HepG2 (cell line): ENCODE measurements at regions not wholly inside any gene's neighbourhood (a gene's known extent, or its start where the extent isn't known, plus 50 kb on each side); places are given as distances from the start of the nearest gene placed in this dataset.

Experiments
- ATAC-seq: fragments of 200-7000 bp; cut with Tn5 transposase; 3 replicates; pipeline ENCODE4 v1.9.1; 2020; ENCODE audit warnings: mild to moderate bottlenecking, moderate library complexity
- BruUV-seq: library from RNA; stranded (reverse); fragments of 400-500 nt; replicated peaks from 2 replicates; lab custom pipeline; 2021; lab: Mats Ljungman, UMichigan
- CTCF ChIA-PET: fragments of 300-600 bp; formaldehyde crosslinking; extraction: SDS; loops from one replicate; lab custom pipeline; 2021; ENCODE audit warnings: low total read pairs, inconsistent platforms, low intra/inter-chr PET ratio; lab: Yijun Ruan, JAX
- POLR2A ChIA-PET: fragments of 350-600 bp; sonication (Branson Sonifier 250); formaldehyde crosslinking; loops from one replicate; lab custom pipeline; 2020; ENCODE audit warnings: antibody characterized with exemption, inconsistent platforms; lab: Yijun Ruan, JAX
- DNase-seq: peaks from one replicate; pipeline ENCODE4 v3.0.0-alpha.2; 2015; ENCODE audit warnings: low spot score
- FAIRE-seq: peaks from 3 replicates; lab custom pipeline; 2011; peaks lifted over from hg19 to GRCh38; lab: Jason Lieb, UNC
- H2AFZ ChIP-seq: one replicate; pipeline ENCODE4 v1.6.1; 2011; ENCODE audit warnings: low read length, inconsistent platforms
- H3K27ac ChIP-seq: fragments of 300-600 bp; 3 replicates; pipeline ENCODE4 v1.8.0; 2011; ENCODE audit warnings: mixed run types, mild to moderate bottlenecking, mixed read lengths, low read length, inconsistent platforms; ENCODE audit not compliant: insufficient read depth; ENCODE audit errors: extremely low read length
- H3K27me3 ChIP-seq, 2 experiments: fragments of 200-600 bp in 1 of 2; 2 replicates in 1 of 2; 3 replicates in 1 of 2; pipeline versions ENCODE4 v1.6.0 to v1.8.0; 2011; ENCODE audit warnings: low read length in 2 of 2, mild to moderate bottlenecking in 2 of 2, moderate library complexity in 2 of 2, inconsistent platforms in 1 of 2; ENCODE audit not compliant: insufficient read depth in 2 of 2, control insufficient read depth in 1 of 2
- H3K36me3 ChIP-seq, 2 experiments: fragments of 200-600 bp in 1 of 2; replicated peaks in 1 of 2; 2 replicates in 1 of 2; 3 replicates in 1 of 2; pipeline versions ENCODE4 v1.5.1 to v1.8.0; 2011; ENCODE audit warnings: low read length in 2 of 2, inconsistent platforms in 1 of 2; ENCODE audit not compliant: insufficient read depth in 2 of 2, control insufficient read depth in 1 of 2
- H3K4me1 ChIP-seq: 2 replicates; pipeline ENCODE4 v1.5.1; 2012; ENCODE audit warnings: low read length, inconsistent platforms; ENCODE audit not compliant: insufficient read depth
- H3K4me2 ChIP-seq: 2 replicates; pipeline ENCODE4 v1.6.0; 2011; ENCODE audit warnings: low read depth, low read length, inconsistent platforms
- H3K4me3 ChIP-seq, 3 experiments: fragments of 200-600 bp in 1 of 3; sonication (generic), shearing (Covaris generic) in 1 of 3; replicated peaks in 1 of 3; 2 replicates each; pipeline ENCODE4 v1.5.1; 2011 to 2016; ENCODE audit warnings: low read length in 3 of 3, inconsistent platforms in 2 of 3, low read depth in 2 of 3, mild to moderate bottlenecking in 2 of 3, control low read depth in 1 of 3, mixed read lengths in 1 of 3; ENCODE audit not compliant: insufficient read depth in 1 of 3
- H3K79me2 ChIP-seq: one replicate; pipeline ENCODE4 v1.6.1; 2011; ENCODE audit warnings: low read length, inconsistent platforms; ENCODE audit not compliant: insufficient read depth
- H3K9ac ChIP-seq: 2 replicates; pipeline ENCODE4 v1.6.0; 2011; ENCODE audit warnings: mild to moderate bottlenecking, low read depth, low read length, inconsistent platforms; ENCODE audit not compliant: insufficient read depth
- H3K9me3 ChIP-seq: 2 replicates; pipeline ENCODE4 v1.5.1; 2012; ENCODE audit warnings: mild to moderate bottlenecking, low read length
- H4K20me1 ChIP-seq: 2 replicates; pipeline ENCODE4 v1.6.0; 2011; ENCODE audit warnings: inconsistent platforms, mild to moderate bottlenecking, low read length, moderate library complexity; ENCODE audit not compliant: insufficient read depth
- ARHGAP35 ChIP-seq: sonication (generic); formaldehyde crosslinking; IDR thresholded peaks from 2 replicates; pipeline ENCODE4 v1.9.0; 2022; ENCODE audit warnings: mild to moderate bottlenecking, inconsistent platforms, moderate library complexity, missing genetic modification reagents, borderline replicate concordance
- ATF7 ChIP-seq, 2 experiments: fragments of 450-650 bp in 1 of 2; sonication (generic) in 1 of 2; formaldehyde crosslinking in 1 of 2; IDR thresholded peaks; 2 replicates each; pipeline versions ENCODE4 v1.4.0 to v1.6.1; 2016 to 2020; ENCODE audit warnings: antibody characterized with exemption in 1 of 2, mild to moderate bottlenecking in 1 of 2, missing genetic modification reagents in 1 of 2
- CREB1 ChIP-seq, 2 experiments: fragments of 450-650 bp in 1 of 2; IDR thresholded peaks; 2 replicates each; pipeline ENCODE4 v1.6.1; 2016 to 2017; ENCODE audit warnings: control low read depth in 1 of 2, mild to moderate bottlenecking in 1 of 2, missing compliant biosample characterization in 1 of 2, missing genetic modification characterization in 1 of 2
- SATB2 ChIP-seq: sonication (generic); formaldehyde crosslinking; IDR thresholded peaks from 2 replicates; pipeline ENCODE4 v1.5.0; 2020; ENCODE audit warnings: missing genetic modification reagents
- SMARCE1 ChIP-seq: fragments of 450-650 bp; IDR thresholded peaks from 2 replicates; pipeline ENCODE4 v1.6.1; 2017; ENCODE audit warnings: borderline replicate concordance
- ZNF343 ChIP-seq: sonication (generic); formaldehyde crosslinking; IDR thresholded peaks from 2 replicates; pipeline ENCODE4 v1.4.0; 2020; ENCODE audit warnings: mild to moderate bottlenecking, missing genetic modification reagents
- ZNF460 ChIP-seq: sonication (generic); formaldehyde crosslinking; IDR thresholded peaks from 2 replicates; pipeline ENCODE4 v1.5.1; 2020; ENCODE audit warnings: missing genetic modification reagents, mild to moderate bottlenecking, borderline replicate concordance
- ZSCAN21 ChIP-seq: sonication (generic); formaldehyde crosslinking; IDR thresholded peaks from 2 replicates; pipeline ENCODE4 v1.8.0; 2022; ENCODE audit warnings: mild to moderate bottlenecking, missing genetic modification reagents, moderate library complexity, borderline replicate concordance
- WGBS: methylation state at CpG from one replicate; pipeline ENCODE4 v1.1.6; 2017; ENCODE audit warnings: low lambda C conversion rate; 5-methylcytosine and 5-hydroxymethylcytosine counted together
- in situ Hi-C: cut with HindIII; loops from 2 replicates; pipeline ENCODE4 v1.10.0; 2017; ENCODE audit warnings: low pct_unique_long_range_greater_than_20kb; ENCODE audit not compliant: extremely low pct_ligation_motif_present
- intact Hi-C: fragments of 100-400 bp; cut with micrococcal nuclease; formaldehyde crosslinking; loops from one replicate; pipeline ENCODE4 v1.10.0; 2022; ENCODE audit not compliant: unreplicated experiment
- TF ChIP-seq, protein P1 (sequence below): sonication (generic); formaldehyde crosslinking; IDR thresholded peaks from 2 replicates; pipeline ENCODE4 v1.4.0; 2020; ENCODE audit warnings: missing genetic modification reagents
- TF ChIP-seq, protein P2 (sequence below): sonication (generic); formaldehyde crosslinking; IDR thresholded peaks from 2 replicates; pipeline ENCODE4 v1.5.0; 2020; ENCODE audit warnings: missing genetic modification reagents
- TF ChIP-seq, protein P3 (sequence below): sonication (generic); formaldehyde crosslinking; IDR thresholded peaks from 2 replicates; pipeline ENCODE4 v1.8.1; 2023; ENCODE audit warnings: mild to moderate bottlenecking, missing genetic modification reagents
- TF ChIP-seq, protein P4 (sequence below): fragments of 450-650 bp; IDR thresholded peaks from 2 replicates; pipeline ENCODE4 v1.6.1; 2016

DNA sequence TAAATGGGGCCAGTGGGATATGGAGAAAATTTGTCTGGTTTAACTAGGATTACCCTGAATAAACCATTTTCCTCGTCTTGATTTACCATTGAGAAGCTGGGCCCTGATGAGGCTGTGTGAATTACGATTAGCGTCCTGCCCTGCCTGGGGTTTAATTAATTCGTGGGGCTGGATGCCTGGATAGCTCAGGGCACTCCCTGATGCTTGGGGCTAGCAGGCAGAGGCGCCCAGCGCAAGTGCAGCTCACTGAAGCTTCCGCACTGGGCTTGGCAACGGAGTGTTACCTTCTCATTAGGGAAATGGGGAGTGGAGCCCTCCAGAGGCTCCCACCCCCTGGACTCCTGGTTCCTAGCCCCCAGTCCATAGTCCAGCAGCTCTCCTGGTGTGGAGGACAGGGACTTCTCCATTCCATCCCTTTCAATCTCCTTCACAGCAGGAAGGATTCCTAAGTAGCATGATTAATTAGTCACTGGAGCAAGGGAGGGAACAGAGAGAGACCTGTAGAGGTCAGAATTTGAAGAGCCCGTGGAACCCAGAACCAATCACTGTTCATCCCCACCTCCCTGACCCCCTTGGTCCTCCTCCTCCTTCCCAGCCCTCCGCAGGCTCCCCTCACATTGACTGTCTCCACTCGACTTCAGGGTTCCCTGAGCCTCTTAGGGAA is 107.2 kb downstream of the UQCRFS1 start (continued):
- TF ChIP-seq ZNF343 (CRISPR knock-in tag): no peak
- TF ChIP-seq, protein P1, sequence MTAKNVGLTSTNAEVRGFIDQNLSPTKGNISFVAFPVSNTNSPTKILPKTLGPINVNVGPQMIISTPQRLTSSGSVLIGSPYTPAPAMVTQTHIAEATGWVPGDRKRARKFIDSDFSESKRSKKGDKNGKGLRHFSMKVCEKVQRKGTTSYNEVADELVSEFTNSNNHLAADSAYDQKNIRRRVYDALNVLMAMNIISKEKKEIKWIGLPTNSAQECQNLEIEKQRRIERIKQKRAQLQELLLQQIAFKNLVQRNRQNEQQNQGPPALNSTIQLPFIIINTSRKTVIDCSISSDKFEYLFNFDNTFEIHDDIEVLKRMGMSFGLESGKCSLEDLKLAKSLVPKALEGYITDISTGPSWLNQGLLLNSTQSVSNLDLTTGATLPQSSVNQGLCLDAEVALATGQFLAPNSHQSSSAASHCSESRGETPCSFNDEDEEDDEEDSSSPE (CRISPR knock-in tag): no peak
- TF ChIP-seq ARHGAP35 (CRISPR knock-in tag): no peak
- no peak for TF ChIP-seq SMARCE1
- no peak for TF ChIP-seq ZNF460 (CRISPR knock-in tag)
- TF ChIP-seq, protein P2, sequence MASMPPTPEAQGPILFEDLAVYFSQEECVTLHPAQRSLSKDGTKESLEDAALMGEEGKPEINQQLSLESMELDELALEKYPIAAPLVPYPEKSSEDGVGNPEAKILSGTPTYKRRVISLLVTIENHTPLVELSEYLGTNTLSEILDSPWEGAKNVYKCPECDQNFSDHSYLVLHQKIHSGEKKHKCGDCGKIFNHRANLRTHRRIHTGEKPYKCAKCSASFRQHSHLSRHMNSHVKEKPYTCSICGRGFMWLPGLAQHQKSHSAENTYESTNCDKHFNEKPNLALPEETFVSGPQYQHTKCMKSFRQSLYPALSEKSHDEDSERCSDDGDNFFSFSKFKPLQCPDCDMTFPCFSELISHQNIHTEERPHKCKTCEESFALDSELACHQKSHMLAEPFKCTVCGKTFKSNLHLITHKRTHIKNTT (CRISPR knock-in tag): no peak
- no peak for TF ChIP-seq SATB2

DNA sequence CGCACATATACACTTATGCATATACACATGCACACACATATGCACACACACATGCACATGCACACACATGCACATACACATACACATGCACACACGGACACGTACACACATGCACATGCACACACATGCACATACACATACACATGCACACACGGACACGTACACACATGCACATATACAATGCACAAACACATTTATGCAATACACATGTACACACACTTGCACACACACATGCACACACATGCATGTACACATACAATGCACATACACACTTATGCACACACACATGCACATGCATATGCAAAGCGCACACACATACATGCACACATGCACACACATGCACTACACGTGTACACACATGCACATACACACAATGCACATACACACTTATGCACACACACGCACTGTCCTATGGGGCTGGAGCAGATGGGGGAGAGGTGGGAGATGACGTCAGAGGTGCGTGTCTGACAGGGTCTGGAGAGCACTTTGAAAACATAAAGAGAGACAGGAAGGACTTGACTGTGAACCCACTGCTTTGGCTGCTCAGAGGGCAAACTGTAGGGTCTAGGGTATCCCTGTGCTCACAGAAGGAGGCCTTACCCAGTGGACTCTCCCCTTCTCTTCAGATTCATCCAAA is 108.2 kb downstream of the UQCRFS1 start:
- no peaks in the 10 kb centered on the region for H3K79me2 ChIP-seq
- H4K20me1 ChIP-seq: no peaks in the 10 kb centered on the region
- H3K4me2 ChIP-seq: no peak overlapping the region
- H3K9me3 ChIP-seq: peaks cover 50% of the 10 kb centered on the region
- in situ Hi-C loops: no loop called here
- H2AFZ ChIP-seq: no peak overlapping the region
- H3K9ac ChIP-seq: no peak overlapping the region
- intact Hi-C loops: no loop called here
- DNase-seq (no peak), ATAC-seq (no peak), FAIRE-seq (peak; percentile 42)
- ChIA-PET POLR2A (no interaction called here), CTCF (no interaction called here)
- no peak overlapping the region for H3K27ac ChIP-seq
- no TSS peak for BruUV-seq
- no peaks in the 10 kb centered on the region for H3K27me3 ChIP-seq
- H3K4me3 ChIP-seq: no peak overlapping the region
- peak; percentile 94 for TF ChIP-seq CREB1 (IDR thresholded peaks at IDR 0.05)
- no peak for TF ChIP-seq CREB1 (CRISPR knock-in tag; IDR thresholded peaks at IDR 0.05)
- TF ChIP-seq, protein P3, sequence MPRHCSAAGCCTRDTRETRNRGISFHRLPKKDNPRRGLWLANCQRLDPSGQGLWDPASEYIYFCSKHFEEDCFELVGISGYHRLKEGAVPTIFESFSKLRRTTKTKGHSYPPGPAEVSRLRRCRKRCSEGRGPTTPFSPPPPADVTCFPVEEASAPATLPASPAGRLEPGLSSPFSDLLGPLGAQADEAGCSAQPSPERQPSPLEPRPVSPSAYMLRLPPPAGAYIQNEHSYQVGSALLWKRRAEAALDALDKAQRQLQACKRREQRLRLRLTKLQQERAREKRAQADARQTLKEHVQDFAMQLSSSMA (CRISPR knock-in tag): no peak
- TF ChIP-seq ZSCAN21 (CRISPR knock-in tag): no peak
- TF ChIP-seq ATF7 (IDR thresholded peaks at IDR 0.05): peak; percentile 88
- no peak for TF ChIP-seq ATF7 (CRISPR knock-in tag; IDR thresholded peaks at IDR 0.05)
- TF ChIP-seq, protein P4, sequence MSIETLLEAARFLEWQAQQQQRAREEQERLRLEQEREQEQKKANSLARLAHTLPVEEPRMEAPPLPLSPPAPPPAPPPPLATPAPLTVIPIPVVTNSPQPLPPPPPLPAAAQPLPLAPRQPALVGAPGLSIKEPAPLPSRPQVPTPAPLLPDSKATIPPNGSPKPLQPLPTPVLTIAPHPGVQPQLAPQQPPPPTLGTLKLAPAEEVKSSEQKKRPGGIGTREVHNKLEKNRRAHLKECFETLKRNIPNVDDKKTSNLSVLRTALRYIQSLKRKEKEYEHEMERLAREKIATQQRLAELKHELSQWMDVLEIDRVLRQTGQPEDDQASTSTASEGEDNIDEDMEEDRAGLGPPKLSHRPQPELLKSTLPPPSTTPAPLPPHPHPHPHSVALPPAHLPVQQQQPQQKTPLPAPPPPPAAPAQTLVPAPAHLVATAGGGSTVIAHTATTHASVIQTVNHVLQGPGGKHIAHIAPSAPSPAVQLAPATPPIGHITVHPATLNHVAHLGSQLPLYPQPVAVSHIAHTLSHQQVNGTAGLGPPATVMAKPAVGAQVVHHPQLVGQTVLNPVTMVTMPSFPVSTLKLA: peak; percentile 95
- no peaks in the 10 kb centered on the region for H3K36me3 ChIP-seq
- 50% methylated on average over 10 of the region's 10 CpGs for WGBS
- no peaks in the 10 kb centered on the region for H3K4me1 ChIP-seq
